HG03039 (cell line): ENCODE measurements at regions not wholly inside any gene's neighbourhood (a gene's known extent, or its start where the extent isn't known, plus 50 kb on each side); places are given as distances from the start of the nearest gene placed in this dataset.

Experiments used
- ATAC-seq: cut with Tn5 transposase; IDR thresholded peaks from one replicate; pipeline ENCODE4 v1.9.1; 2021; ENCODE audit warnings: mild to moderate bottlenecking, moderate library complexity; ENCODE audit not compliant: unreplicated experiment

- ATAC-seq, result no peak
Observed at GRCh38 chr12:28814246-28814645, 334.8 kb upstream of the FAR2 start.

GRCh38 chr12:28817524-28817923, 331.6 kb upstream of the FAR2 start:
- ATAC-seq, result no peak

- no peak for ATAC-seq
Observed at GRCh38 chr12:28824193-28824846, 324.8 kb upstream of the FAR2 start.

GRCh38 chr12:28824849-28825248, 324.2 kb upstream of the FAR2 start:
- no peak for ATAC-seq

- ATAC-seq, result no peak
Observed at GRCh38 chr12:28826766-28827165, 322.3 kb upstream of the FAR2 start.

GRCh38 chr12:28827861-28828260, 321.2 kb upstream of the FAR2 start:
- no peak for ATAC-seq

- no peak for ATAC-seq
Observed at GRCh38 chr12:28828318-28828717, 320.8 kb upstream of the FAR2 start.

- no peak for ATAC-seq
Observed at GRCh38 chr12:28830491-28830890, 318.6 kb upstream of the FAR2 start.

GRCh38 chr12:28844718-28845117, 304.4 kb upstream of the FAR2 start:
- ATAC-seq, result no peak

GRCh38 chr12:28851781-28852180, 297.3 kb upstream of the FAR2 start:
- no peak for ATAC-seq

- no peak for ATAC-seq
Observed at GRCh38 chr12:28855761-28856310, 293.2 kb upstream of the FAR2 start.

- no peak for ATAC-seq
Observed at GRCh38 chr12:28857369-28857768, 291.7 kb upstream of the FAR2 start.

- ATAC-seq, result no peak
Observed at GRCh38 chr12:28859551-28859950, 289.5 kb upstream of the FAR2 start.

GRCh38 chr12:28865776-28866175, 283.3 kb upstream of the FAR2 start:
- no peak for ATAC-seq

GRCh38 chr12:28866296-28866695, 282.8 kb upstream of the FAR2 start:
- ATAC-seq, result no peak

GRCh38 chr12:28866715-28867503, 282.2 kb upstream of the FAR2 start:
- ATAC-seq, result no peak

GRCh38 chr12:28868414-28868813, 280.7 kb upstream of the FAR2 start:
- ATAC-seq, result no peak

GRCh38 chr12:28869197-28869596, 279.9 kb upstream of the FAR2 start:
- no peak for ATAC-seq

GRCh38 chr12:28870839-28871440, 278.1 kb upstream of the FAR2 start:
- ATAC-seq, result no peak

GRCh38 chr12:28872654-28873268, 276.3 kb upstream of the FAR2 start:
- peak; percentile 76 for ATAC-seq

GRCh38 chr12:28874758-28875157, 274.3 kb upstream of the FAR2 start:
- ATAC-seq, result no peak
